HG03064 (cell line): ENCODE measurements at regions not wholly inside any gene's neighbourhood (a gene's known extent, or its start where the extent isn't known, plus 50 kb on each side); places are given as distances from the start of the nearest gene placed in this dataset.

ENCODE experiments used
- ATAC-seq: cut with Tn5 transposase; IDR thresholded peaks from one replicate; pipeline ENCODE4 v1.9.1; 2021; ENCODE audit warnings: low read depth; ENCODE audit not compliant: unreplicated experiment

GRCh38 chr2:147049957-147050356, 794.9 kb upstream of the ACVR2A start:
- ATAC-seq: no peak

- ATAC-seq: no peak
These were observed 798.4 kb upstream of the ACVR2A start for GRCh38 chr2:147046473-147046872.

GRCh38 chr2:147045113-147045512, 799.7 kb upstream of the ACVR2A start:
- ATAC-seq: no peak

GRCh38 chr2:147041121-147041494, 803.7 kb upstream of the ACVR2A start:
- no peak for ATAC-seq

- no peak for ATAC-seq
These were observed 804.3 kb upstream of the ACVR2A start for GRCh38 chr2:147040298-147041120.

- no peak for ATAC-seq
These were observed 807.8 kb upstream of the ACVR2A start for GRCh38 chr2:147037048-147037447.

- ATAC-seq: no peak
These were observed 811.8 kb upstream of the ACVR2A start for GRCh38 chr2:147033044-147033443.

- no peak for ATAC-seq
These were observed 812.9 kb upstream of the ACVR2A start for GRCh38 chr2:147031897-147032296.

- no peak for ATAC-seq
These were observed 813.7 kb upstream of the ACVR2A start for GRCh38 chr2:147030966-147031720.

- no peak for ATAC-seq
These were observed 817.4 kb upstream of the ACVR2A start for GRCh38 chr2:147027436-147027835.

GRCh38 chr2:147026664-147027295, 818.0 kb upstream of the ACVR2A start:
- ATAC-seq: no peak

GRCh38 chr2:147025646-147026585, 818.9 kb upstream of the ACVR2A start:
- no peak for ATAC-seq

- no peak for ATAC-seq
These were observed 825.5 kb upstream of the ACVR2A start for GRCh38 chr2:147019311-147019710.

GRCh38 chr2:147017951-147018645, 826.7 kb upstream of the ACVR2A start:
- ATAC-seq: no peak

GRCh38 chr2:147016181-147016580, 828.6 kb upstream of the ACVR2A start:
- no peak for ATAC-seq

GRCh38 chr2:147015591-147015990, 829.2 kb upstream of the ACVR2A start:
- no peak for ATAC-seq

- ATAC-seq: no peak
These were observed 831.0 kb upstream of the ACVR2A start for GRCh38 chr2:147013696-147014392.

GRCh38 chr2:147008481-147008880, 836.3 kb upstream of the ACVR2A start:
- no peak for ATAC-seq

GRCh38 chr2:147006736-147007141, 838.1 kb upstream of the ACVR2A start:
- no peak for ATAC-seq
